DMS79 treated with DMSO at 0.1 percent for 48 hours (cell line): ENCODE measurements at regions not wholly inside any gene's neighbourhood (a gene's known extent, or its start where the extent isn't known, plus 50 kb on each side); places are given as distances from the start of the nearest gene placed in this dataset.
A peak's percentile ranks its signal among the peaks of the same experiment; 100 is the strongest.
"Not testable (repeated sequence)": the region's sequence is repeated elsewhere in the genome, so short reads cannot be mapped to it uniquely, and the experiment has no call there.

Experiments
- DNase-seq: peaks from one replicate; lab custom pipeline; 2025; lab: John Stamatoyannopoulos, UW

- DNase-seq = no peak
Observed at GRCh38 chr17:77548967-77549366, 408.2 kb downstream of the SEC14L1 start.

DNA sequence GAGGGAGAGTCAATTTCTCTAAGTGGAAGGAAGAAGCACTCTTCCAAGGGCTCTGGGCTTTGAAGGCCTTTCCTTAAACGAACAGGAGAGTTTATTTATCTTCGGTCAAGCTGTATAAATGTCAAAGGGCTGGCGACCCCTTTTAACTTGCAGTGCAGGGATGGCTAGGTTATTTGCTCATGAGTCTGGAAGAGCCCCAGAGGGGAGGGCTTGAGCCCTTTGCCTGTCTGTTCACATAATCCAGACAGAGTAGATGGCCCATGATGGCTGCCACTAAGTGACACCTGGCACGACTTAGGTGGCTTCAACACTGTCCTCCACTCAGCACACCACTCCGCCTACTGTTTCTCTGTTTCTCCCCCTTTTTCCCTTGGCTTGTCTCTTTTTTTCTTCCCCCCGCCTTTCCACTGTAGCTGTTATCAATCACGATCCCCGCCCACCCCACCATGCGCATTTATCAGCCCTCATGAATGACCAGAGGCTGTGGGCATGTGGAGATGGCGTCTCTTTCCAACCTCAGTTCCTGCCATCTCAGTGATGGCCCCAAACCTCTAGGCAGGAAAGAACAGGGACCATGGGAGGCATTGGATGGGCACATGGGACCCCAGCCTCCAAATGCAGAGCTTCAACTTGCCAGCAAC lies 408.7 kb upstream of the TNRC6C start:
- DNase-seq = no peak

GRCh38 chr17:77553459-77554066 lies 404.9 kb upstream of the TNRC6C start:
- no peak for DNase-seq

GRCh38 chr17:77555121-77555591 lies 403.3 kb upstream of the TNRC6C start:
- DNase-seq = peak; percentile 62

GRCh38 chr17:77555741-77556291 lies 402.7 kb upstream of the TNRC6C start:
- DNase-seq = peak; percentile 94

GRCh38 chr17:77556383-77557061 lies 402.0 kb upstream of the TNRC6C start:
- peak; percentile 94 for DNase-seq

GRCh38 chr17:77558846-77559626 lies 399.5 kb upstream of the TNRC6C start:
- no peak for DNase-seq

DNA sequence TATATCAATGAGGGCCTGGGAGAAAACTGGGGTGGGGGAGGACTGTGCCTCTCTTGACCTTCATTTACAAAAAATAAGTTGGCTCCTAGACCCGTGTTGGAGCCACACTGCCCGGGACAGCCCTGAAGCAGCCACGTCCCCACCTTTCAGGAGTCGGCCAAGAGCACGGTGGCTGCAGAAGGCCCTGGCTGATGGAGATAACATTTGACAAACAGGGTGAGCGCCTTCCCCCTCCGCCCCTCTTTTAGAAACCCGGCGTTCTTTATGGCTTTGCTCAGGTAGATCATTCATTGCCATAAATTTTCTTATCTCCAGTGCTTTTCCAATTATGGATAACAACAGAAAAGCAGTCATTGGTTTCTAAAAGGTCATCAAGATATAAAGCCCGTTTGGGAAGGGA lies 398.1 kb upstream of the TNRC6C start:
- no peak for DNase-seq

DNA sequence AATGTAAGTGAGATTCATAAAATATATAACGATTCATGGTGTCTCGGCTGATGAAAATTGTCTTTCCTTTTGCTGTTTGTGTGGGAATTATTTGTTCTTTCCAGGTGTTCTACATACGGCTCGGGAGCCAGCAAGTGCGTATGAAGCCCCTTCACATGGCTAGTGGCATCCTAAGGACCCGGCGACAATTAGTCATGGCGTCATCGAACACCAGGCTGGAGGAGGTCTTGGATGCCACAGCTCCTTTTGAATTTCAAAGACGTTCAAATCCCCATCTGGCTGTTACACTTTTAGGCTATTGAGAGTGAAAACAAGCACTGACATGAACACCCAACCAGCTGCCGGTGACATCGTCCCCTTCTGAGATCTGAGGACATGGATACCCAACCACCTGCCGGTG lies 397.7 kb upstream of the TNRC6C start:
- peak; percentile 89 for DNase-seq

DNA sequence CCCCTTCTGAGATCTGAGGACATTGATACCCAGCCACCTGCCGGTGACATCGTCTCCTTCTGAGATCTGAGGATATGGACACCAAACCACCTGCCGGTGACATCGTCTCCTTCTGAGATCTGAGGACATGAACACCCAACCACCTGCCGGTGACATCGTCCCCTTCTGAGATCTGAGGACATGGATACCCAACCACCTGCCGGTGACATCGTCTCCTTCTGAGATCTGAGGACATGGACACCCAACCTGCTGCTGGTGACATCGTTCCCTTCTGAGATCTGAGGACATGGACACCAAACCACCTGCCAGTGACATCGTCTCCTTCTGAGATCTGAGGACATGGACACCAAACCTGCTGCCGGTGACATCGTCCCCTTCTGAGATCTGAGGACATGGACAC lies 396.1 kb upstream of the TNRC6C start:
- DNase-seq = not testable (repeated sequence)

DNA sequence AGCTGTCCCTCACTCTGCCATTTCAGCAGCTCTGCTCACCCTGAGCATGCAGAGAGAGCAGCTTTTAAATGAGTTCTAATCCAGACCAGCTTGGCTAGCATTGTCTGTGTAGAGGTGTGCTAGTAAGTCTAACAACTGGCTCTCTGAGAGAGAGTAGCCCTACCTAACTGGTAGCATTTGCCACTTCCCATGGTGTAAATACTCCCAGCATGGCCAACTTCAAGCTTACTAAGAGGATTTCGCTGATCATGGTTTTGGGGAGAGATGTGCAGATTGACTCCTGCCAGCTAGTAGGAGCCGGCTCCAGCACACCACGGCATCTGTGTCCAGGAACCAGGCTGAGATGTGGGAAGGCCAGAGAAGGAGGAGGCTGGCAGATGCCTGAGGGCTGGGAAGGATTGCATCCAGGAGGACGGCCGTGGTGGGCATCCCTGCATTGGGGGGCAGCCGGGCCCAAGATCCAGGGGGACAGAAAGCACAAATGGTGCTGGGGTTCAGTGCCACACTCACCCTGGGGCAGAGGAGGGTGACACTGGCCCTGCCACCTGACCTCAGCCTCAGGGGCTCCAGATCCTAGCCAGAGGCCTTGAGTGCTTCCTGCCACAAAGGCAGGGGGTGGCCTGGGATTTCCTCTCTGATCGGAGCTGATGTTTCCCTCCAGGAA lies 394.9 kb upstream of the TNRC6C start:
- no peak for DNase-seq

DNA sequence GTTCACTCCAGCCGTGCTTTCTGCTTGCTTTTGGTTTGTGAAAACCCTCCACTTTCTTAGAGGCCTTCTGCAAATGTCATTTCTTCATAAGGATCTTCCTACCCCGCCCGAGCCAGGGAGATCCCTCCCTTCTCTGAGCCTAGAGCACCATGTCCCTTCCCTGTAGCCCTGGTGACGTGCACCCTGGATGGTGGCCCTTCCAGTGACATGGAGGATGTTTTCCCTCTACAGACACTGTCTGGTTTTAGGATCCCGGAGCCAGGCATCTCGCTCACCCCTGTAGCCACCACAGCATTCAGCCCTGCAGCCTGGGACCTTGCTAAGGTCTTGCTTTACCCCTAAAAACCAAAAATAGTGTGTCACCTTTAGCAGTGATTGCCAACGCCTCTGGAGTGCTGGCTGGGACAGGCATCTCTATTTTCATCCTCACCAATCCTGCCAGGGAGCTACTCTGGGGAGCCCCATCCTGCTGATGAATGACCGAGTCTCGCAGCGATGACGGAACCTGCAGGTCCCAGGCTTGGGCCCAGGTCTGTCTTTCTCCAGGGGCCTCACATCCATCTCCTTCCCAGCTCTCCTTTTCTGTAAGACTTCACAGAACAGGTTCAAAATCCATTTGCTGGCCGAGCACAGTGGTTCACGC lies 394.1 kb upstream of the TNRC6C start:
- no peak for DNase-seq

GRCh38 chr17:77565166-77565565 lies 393.3 kb upstream of the TNRC6C start:
- DNase-seq = no peak

- no peak for DNase-seq
Observed at GRCh38 chr17:77566151-77566550, 392.4 kb upstream of the TNRC6C start.

GRCh38 chr17:77566566-77567138 lies 391.9 kb upstream of the TNRC6C start:
- no peak for DNase-seq

DNA sequence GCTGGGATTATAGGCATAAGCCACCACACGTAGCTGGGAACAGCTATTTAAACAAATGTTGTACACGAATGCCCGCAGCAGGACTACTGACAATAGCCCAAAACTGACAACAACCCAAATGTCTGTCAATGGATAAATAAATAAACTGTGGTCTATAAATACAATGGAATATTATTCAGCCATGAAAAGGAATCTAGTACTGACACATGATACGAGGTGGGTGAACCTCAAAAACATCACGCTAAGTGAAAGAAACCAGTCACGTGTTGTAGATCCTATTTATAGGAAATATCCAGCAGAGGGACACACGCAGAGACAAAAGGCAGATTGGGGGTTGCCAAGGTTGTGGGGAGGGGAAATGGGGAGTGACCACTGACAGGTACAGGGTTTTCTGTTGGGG lies 390.0 kb upstream of the TNRC6C start:
- DNase-seq = no peak

DNA sequence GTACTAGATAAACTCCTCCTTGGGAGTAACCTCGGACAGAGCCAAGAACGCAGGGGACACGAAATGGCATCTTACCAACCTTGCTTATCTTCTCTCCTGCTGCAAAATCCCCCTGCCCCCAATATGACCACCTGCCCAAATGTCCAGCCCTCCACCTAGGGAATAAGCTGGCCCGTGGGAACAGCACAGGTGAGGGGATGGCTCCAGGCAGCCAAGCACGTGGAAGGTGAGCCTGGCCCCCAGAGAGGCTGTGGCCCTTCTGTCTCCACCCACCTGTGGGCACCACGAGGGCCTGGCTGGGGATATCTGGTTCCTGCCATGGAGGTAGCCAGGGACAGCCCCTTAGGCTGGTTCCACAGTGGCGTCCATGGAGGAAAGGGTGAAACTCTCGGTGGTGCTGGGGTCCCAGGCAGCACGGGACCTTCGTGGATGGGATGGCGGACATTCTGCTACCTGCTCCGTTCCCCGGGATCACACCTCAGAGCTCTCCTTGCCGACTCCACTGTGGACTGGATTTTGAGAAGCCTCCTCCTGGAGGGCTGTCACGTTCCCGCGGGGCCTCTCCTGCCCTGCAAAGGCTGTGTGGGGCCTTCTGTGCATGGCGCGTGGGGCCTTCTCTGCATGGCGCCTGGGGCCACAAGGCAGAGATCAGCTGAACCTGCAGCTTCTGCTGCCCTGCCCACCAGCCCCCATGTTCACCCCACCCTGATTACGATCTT lies 388.5 kb upstream of the TNRC6C start:
- no peak for DNase-seq

DNA sequence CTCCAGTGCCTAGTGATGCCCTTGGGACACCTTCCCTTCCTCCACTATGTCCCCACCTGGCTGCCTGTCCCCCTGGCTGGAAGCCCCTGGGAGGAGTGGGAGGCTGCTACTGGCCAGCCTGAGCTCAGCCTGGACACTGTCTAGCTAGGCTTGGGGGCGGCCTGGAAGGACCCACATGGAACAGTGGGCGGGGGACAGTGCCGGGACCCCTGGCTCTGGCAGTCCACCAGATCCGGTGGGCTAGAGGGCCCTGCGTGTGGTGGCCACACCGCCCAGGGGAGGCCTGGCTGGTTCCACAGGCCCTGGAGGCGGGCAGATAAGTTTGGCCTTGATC lies 388.0 kb upstream of the TNRC6C start:
- DNase-seq = no peak

DNA sequence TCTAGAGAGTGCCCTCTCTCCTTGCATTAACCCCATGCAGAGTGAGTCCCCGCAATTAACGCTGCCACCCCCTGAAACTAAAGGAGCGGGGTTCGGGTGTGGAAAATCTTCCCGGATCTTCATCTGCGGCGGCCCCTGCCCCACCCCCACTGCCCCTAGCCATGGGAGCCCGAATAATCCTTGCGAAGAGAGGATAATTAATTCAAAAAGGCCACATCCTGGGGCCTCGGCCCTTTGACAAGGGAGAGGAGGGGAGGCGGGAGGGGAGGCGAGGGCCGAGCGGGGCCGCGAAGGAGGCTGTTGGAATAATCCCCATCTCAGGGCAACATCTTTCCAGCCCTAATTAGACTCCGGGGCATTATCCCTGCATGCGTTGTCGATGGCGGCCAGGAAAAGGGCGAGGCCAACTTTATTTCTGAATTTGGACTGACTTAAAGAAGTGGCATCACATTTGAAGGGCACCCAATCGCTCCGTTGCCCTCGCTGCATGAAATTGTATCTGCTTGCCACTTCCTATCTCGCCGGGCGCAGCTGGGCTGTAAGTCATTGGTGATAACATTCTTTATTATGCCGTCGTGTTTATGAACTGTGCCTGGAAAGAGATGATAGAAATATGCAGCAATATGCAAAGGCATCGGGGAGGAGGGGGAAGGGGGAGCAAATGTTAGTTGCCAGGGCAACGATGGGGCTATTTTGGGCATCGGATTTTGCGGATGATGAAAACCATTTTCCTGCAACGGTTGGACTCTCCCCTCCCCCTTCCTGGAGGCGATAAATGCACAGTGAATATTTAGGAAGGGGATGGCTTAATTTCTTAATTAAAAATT lies 387.1 kb upstream of the TNRC6C start:
- peak; percentile 71 for DNase-seq
